ENCODE measurements at regions not wholly inside any gene's neighbourhood (a gene's known extent, or its start where the extent isn't known, plus 50 kb on each side); places are given as distances from the start of the nearest gene placed in this dataset.

GRCh38 chr4:182189103-182189878, 53.9 kb upstream of the TENM3 start (continued):
- no peak for TF ChIP-seq ESRRA (CRISPR knock-in tag; IDR thresholded peaks at IDR 0.05; ENCODE audit: low read depth)
- no peak for TF ChIP-seq ISL2 (CRISPR knock-in tag; IDR thresholded peaks at IDR 0.05)
- no peak for TF ChIP-seq CC2D1A (CRISPR knock-in tag; IDR thresholded peaks at IDR 0.05)
- TF ChIP-seq ZBTB49 (CRISPR knock-in tag; IDR thresholded peaks at IDR 0.05; ENCODE audit: borderline replicate concordance), result no peak
- no peak for TF ChIP-seq SP4 (CRISPR knock-in tag; IDR thresholded peaks at IDR 0.05)
- no peak for TF ChIP-seq MIER3 (CRISPR knock-in tag; IDR thresholded peaks at IDR 0.05; ENCODE audit: borderline replicate concordance)
- TF ChIP-seq ZBTB3 (CRISPR knock-in tag; IDR thresholded peaks at IDR 0.05; ENCODE audit: borderline replicate concordance, low read depth), result no peak

GRCh38 chr4:182190306-182190705, 52.9 kb upstream of the TENM3 start:
- Histone ChIP-seq H3K4me1 (ENCODE audit: insufficient read depth, low read length) (no peaks in the 10 kb centered on the region), H3K36me3 (replicated peaks in 1 of 2; ENCODE audit: control insufficient read depth in 1 of 2, insufficient read depth in 2 of 2, low read length in 2 of 2) (no peaks in the 10 kb centered on the region), H3K27ac (ENCODE audit: extremely low read length, insufficient read depth, low read length) (no peak overlapping the region), H3K4me3 (replicated peaks in 1 of 3; ENCODE audit: insufficient read depth in 1 of 3, low read depth in 2 of 3, low read length in 3 of 3) (no peak overlapping the region), H3K79me2 (ENCODE audit: insufficient read depth, low read length) (no peaks in the 10 kb centered on the region), H3K4me2 (ENCODE audit: low read depth, low read length) (no peak overlapping the region), H3K27me3 (ENCODE audit: control insufficient read depth in 1 of 2, insufficient read depth in 2 of 2, low read length in 2 of 2) (no peaks in the 10 kb centered on the region), H2AFZ (ENCODE audit: low read length) (no peak overlapping the region), H3K9me3 (ENCODE audit: low read length) (no peaks in the 10 kb centered on the region), H4K20me1 (ENCODE audit: insufficient read depth, low read length) (no peaks in the 10 kb centered on the region), H3K9ac (ENCODE audit: insufficient read depth, low read depth, low read length) (no peak overlapping the region)
- ATAC-seq (no peak), FAIRE-seq (no peak), DNase-seq (ENCODE audit: low spot score) (no peak)
- 43% methylated on average over 8 of the region's 8 CpGs for WGBS (ENCODE audit: low lambda C conversion rate)
- intact Hi-C loops (cut with micrococcal nuclease; ENCODE audit: unreplicated experiment), result no loop called here
- BruUV-seq (replicated peaks), result no TSS peak
- in situ Hi-C loops (cut with HindIII; ENCODE audit: extremely low pct_ligation_motif_present, low pct_unique_long_range_greater_than_20kb), result no loop called here
- ChIA-PET POLR2A (no interaction called here), CTCF (ENCODE audit: low intra/inter-chr PET ratio, low total read pairs) (no interaction called here)
- no peak for TF ChIP-seq GMEB1 (CRISPR knock-in tag; IDR thresholded peaks at IDR 0.05; ENCODE audit: borderline replicate concordance)
- TF ChIP-seq CERS6 (CRISPR knock-in tag; IDR thresholded peaks at IDR 0.05), result no peak
- no peak for TF ChIP-seq KLF12 (CRISPR knock-in tag; IDR thresholded peaks at IDR 0.05; ENCODE audit: borderline replicate concordance)
- TF ChIP-seq NR2C2 (CRISPR knock-in tag; IDR thresholded peaks at IDR 0.05; ENCODE audit: borderline replicate concordance), result no peak
- TF ChIP-seq NFRKB (IDR thresholded peaks at IDR 0.05), result no peak
- no peak for TF ChIP-seq THAP11 (CRISPR knock-in tag; IDR thresholded peaks at IDR 0.05)
- TF ChIP-seq POLR2AphosphoS2 (IDR thresholded peaks at IDR 0.05; ENCODE audit: low read depth, low read length), result no peak

Data from HepG2 (cell line).